HCT116 (cell line): ENCODE measurements at regions not wholly inside any gene's neighbourhood (a gene's known extent, or its start where the extent isn't known, plus 50 kb on each side); places are given as distances from the start of the nearest gene placed in this dataset.

Experiments used
- CTCF ChIP-seq, 3 experiments: fragments of 200-600 bp in 1 of 3; sonication (generic) in 1 of 3; IDR thresholded peaks in 2 of 3; conservative IDR thresholded peaks in 1 of 3; 2 replicates each; pipeline ENCODE4 v1.5.1; 2012 to 2017; ENCODE audit warnings: low read depth in 2 of 3, low read length in 2 of 3, antibody characterized with exemption in 1 of 3, borderline replicate concordance in 1 of 3, control low read depth in 1 of 3, mild to moderate bottlenecking in 1 of 3, mixed read lengths in 1 of 3, mixed run types in 1 of 3, moderate library complexity in 1 of 3; ENCODE audit not compliant: insufficient read depth in 1 of 3
- EZH2 ChIP-seq: fragments of 200-600 bp; sonication (generic); IDR thresholded peaks from 2 replicates; pipeline ENCODE4 v1.6.1; 2017; ENCODE audit warnings: antibody characterized with exemption, mixed run types
- EZH2phosphoT487 ChIP-seq: fragments of 200-600 bp; IDR thresholded peaks from 2 replicates; pipeline ENCODE4 v1.6.1; 2018; ENCODE audit warnings: antibody characterized with exemption, borderline replicate concordance
- FOSL1 ChIP-seq: IDR thresholded peaks from 2 replicates; pipeline ENCODE4 v1.6.1; 2012; ENCODE audit warnings: low read depth
- MAX ChIP-seq: IDR thresholded peaks from 2 replicates; pipeline ENCODE4 v1.6.1; 2012
- POLR2A ChIP-seq: IDR thresholded peaks from 2 replicates; pipeline ENCODE4 v1.7.0; 2011; ENCODE audit warnings: borderline replicate concordance; ENCODE audit not compliant: insufficient read depth, insufficient read length; ENCODE audit errors: extremely low read depth
- RAD21 ChIP-seq: IDR thresholded peaks from 2 replicates; pipeline ENCODE4 v1.6.1; 2012; ENCODE audit warnings: low read depth, mild to moderate bottlenecking
- SRF ChIP-seq: IDR thresholded peaks from 2 replicates; pipeline ENCODE4 v1.6.1; 2012; ENCODE audit warnings: low read depth
- TCF7L2 ChIP-seq: IDR thresholded peaks from 2 replicates; pipeline ENCODE4 v1.7.0; 2011; ENCODE audit warnings: borderline replicate concordance, inconsistent platforms; ENCODE audit not compliant: insufficient read depth, insufficient read length; ENCODE audit errors: extremely low read depth
- ZFX ChIP-seq: fragments of 450-650 bp; IDR thresholded peaks from 2 replicates; pipeline ENCODE4 v1.6.1; 2017
- TF ChIP-seq, protein P1 (sequence below): IDR thresholded peaks from 2 replicates; pipeline ENCODE4 v1.6.1; 2012; ENCODE audit warnings: low read depth

DNA sequence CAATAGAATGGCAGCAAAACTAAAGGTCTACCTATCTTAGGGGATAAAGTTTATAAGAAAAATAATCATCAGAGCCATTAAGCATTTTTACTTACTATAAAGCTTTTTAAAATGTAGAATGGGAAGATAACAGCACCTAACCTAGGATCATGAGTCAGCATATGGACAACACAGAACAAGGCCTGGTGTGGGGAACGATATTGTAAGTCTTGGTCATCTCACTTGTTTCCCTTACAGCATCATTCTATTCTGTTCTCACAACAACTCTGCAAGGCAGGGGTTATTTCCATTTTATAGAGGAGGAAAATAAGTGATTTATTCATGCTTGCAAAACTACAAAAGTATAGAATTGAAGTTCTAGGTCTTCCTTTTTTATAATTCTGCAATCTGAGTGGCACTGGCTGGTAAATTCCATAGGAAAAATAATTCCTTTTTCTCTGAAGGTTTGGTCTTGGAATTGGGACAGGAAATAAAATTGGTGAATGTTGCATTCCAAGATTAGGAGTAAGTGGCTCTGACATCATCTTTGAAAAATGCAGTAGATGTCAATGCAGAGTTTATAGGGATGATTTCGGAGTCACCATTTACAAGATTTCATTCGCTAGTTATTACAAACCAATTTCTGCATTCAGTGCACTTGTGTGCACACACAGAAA is 423.0 kb downstream of the DYNC2H1 start:
- TF ChIP-seq POLR2A (no peak), CTCF (IDR thresholded peaks at IDR 0.05 in 2 of 3, conservative IDR thresholded peaks at IDR 0.05 in 1 of 3; ENCODE audit: borderline replicate concordance in 1 of 3, insufficient read depth in 1 of 3, low read depth in 2 of 3, low read length in 2 of 3) (no peak), EZH2 (no peak), RAD21 (no peak), SRF (no peak), EZH2phosphoT487 (no peak), MAX (no peak), FOSL1 (no peak), TCF7L2 (no peak), ZFX (no peak)
- TF ChIP-seq, protein P1, sequence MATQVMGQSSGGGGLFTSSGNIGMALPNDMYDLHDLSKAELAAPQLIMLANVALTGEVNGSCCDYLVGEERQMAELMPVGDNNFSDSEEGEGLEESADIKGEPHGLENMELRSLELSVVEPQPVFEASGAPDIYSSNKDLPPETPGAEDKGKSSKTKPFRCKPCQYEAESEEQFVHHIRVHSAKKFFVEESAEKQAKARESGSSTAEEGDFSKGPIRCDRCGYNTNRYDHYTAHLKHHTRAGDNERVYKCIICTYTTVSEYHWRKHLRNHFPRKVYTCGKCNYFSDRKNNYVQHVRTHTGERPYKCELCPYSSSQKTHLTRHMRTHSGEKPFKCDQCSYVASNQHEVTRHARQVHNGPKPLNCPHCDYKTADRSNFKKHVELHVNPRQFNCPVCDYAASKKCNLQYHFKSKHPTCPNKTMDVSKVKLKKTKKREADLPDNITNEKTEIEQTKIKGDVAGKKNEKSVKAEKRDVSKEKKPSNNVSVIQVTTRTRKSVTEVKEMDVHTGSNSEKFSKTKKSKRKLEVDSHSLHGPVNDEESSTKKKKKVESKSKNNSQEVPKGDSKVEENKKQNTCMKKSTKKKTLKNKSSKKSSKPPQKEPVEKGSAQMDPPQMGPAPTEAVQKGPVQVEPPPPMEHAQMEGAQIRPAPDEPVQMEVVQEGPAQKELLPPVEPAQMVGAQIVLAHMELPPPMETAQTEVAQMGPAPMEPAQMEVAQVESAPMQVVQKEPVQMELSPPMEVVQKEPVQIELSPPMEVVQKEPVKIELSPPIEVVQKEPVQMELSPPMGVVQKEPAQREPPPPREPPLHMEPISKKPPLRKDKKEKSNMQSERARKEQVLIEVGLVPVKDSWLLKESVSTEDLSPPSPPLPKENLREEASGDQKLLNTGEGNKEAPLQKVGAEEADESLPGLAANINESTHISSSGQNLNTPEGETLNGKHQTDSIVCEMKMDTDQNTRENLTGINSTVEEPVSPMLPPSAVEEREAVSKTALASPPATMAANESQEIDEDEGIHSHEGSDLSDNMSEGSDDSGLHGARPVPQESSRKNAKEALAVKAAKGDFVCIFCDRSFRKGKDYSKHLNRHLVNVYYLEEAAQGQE: no peak
